ENCODE measurements at regions not wholly inside any gene's neighbourhood (a gene's known extent, or its start where the extent isn't known, plus 50 kb on each side); places are given as distances from the start of the nearest gene placed in this dataset.

DNA sequence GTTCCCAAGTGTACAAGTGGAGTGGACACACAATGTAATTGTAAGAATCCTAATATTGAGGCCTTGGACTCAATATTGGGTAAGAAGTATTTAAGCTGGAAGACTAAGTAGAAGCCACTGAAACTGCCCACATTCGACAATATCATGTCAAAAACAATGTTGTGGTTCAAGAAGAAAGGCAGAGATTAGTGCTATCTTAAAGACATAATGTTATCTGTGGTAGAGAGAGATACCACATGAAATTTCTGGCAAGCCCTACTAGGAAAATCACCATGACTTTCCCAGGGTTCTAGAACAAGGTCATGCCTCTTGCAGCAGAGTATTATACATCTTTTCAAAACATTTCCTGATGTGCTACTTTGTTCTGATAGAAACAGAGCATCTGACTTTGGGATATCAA lies 192.6 kb downstream of the RAP2B start:
- Histone ChIP-seq H3K36me3 (ENCODE audit: control insufficient read depth, insufficient read depth, low read length) (no peaks in the 10 kb centered on the region), H3K4me3 (ENCODE audit: low read depth, low read length) (no peak overlapping the region), H3K9ac (no peak overlapping the region), H3K27ac (no peak overlapping the region), H3K4me1 (no peaks in the 10 kb centered on the region), H3K79me2 (no peaks in the 10 kb centered on the region), H3K27me3 (ENCODE audit: control insufficient read depth, insufficient read depth, low read length) (no peaks in the 10 kb centered on the region), H2AFZ (no peak overlapping the region), H3K4me2 (ENCODE audit: low read length) (no peak overlapping the region), H3K9me3 (ENCODE audit: control insufficient read depth, low read length) (no peaks in the 10 kb centered on the region)
- no peak for TF ChIP-seq CTCF (IDR thresholded peaks at IDR 0.05)

DNA sequence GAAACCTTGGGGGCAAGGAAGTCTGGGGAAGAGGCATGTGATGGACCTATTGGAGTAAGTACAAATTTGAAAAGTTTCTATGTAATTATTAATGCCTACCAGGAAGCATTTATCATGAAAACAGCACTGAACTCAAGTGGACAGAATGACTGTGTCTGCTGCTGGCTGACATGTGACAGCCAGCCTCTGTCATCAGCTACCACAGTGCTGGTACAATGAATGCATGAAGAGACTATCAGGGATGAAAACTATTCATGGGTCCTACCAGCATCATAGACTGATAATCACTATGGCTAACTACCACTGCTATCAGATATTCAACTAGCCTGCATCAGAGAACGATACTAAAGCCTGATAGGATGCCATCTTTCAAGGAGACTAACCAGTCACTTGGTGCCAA lies 193.5 kb downstream of the RAP2B start:
- no peak overlapping the region for H3K27ac ChIP-seq
- H3K9ac ChIP-seq, result no peak overlapping the region
- no peaks in the 10 kb centered on the region for H3K9me3 ChIP-seq (ENCODE audit: control insufficient read depth, low read length)
- no peak overlapping the region for H3K4me2 ChIP-seq (ENCODE audit: low read length)
- no peak overlapping the region for H2AFZ ChIP-seq
- no peak overlapping the region for H3K4me3 ChIP-seq (ENCODE audit: low read depth, low read length)
- H3K27me3 ChIP-seq (ENCODE audit: control insufficient read depth, insufficient read depth, low read length), result no peaks in the 10 kb centered on the region
- H3K79me2 ChIP-seq, result no peaks in the 10 kb centered on the region
- no peak for TF ChIP-seq CTCF (IDR thresholded peaks at IDR 0.05)
- no peaks in the 10 kb centered on the region for H3K36me3 ChIP-seq (ENCODE audit: control insufficient read depth, insufficient read depth, low read length)
- H3K4me1 ChIP-seq, result no peaks in the 10 kb centered on the region

DNA sequence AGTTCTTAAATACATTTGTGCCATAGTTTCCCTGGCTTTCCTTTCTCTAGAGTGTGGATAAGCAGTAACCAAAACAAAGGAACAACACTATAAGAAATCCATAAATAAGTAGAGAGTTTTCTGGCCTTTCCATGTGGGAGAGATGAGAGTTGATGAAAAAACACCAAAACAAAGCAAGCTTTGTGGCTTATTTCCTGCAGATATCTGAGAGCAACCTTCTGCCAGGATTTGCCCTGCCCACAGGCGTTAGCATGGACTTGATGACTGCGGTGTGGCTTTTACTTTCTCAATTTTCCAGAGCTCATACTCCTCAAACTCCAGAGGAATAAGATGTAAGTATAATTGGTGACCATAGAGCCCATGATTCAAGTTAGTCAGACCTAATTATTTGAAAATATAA lies 194.9 kb downstream of the RAP2B start:
- Histone ChIP-seq H3K27ac (no peak overlapping the region), H2AFZ (no peak overlapping the region), H3K4me3 (ENCODE audit: low read depth, low read length) (no peak overlapping the region), H3K4me1 (no peaks in the 10 kb centered on the region), H3K79me2 (no peaks in the 10 kb centered on the region), H3K9me3 (ENCODE audit: control insufficient read depth, low read length) (no peaks in the 10 kb centered on the region), H3K4me2 (ENCODE audit: low read length) (no peak overlapping the region), H3K27me3 (ENCODE audit: control insufficient read depth, insufficient read depth, low read length) (no peaks in the 10 kb centered on the region), H3K36me3 (ENCODE audit: control insufficient read depth, insufficient read depth, low read length) (no peaks in the 10 kb centered on the region), H3K9ac (no peak overlapping the region)
- no peak for TF ChIP-seq CTCF (IDR thresholded peaks at IDR 0.05)

GRCh38 chr3:153357436-153357835 lies 195.4 kb downstream of the RAP2B start:
- H3K27me3 ChIP-seq (ENCODE audit: control insufficient read depth, insufficient read depth, low read length), result no peaks in the 10 kb centered on the region
- no peak for TF ChIP-seq CTCF (IDR thresholded peaks at IDR 0.05)
- no peaks in the 10 kb centered on the region for H3K9me3 ChIP-seq (ENCODE audit: control insufficient read depth, low read length)
- no peaks in the 10 kb centered on the region for H3K4me1 ChIP-seq
- no peak overlapping the region for H3K4me3 ChIP-seq (ENCODE audit: low read depth, low read length)
- H3K79me2 ChIP-seq, result no peaks in the 10 kb centered on the region
- H2AFZ ChIP-seq, result no peak overlapping the region
- no peak overlapping the region for H3K4me2 ChIP-seq (ENCODE audit: low read length)
- no peak overlapping the region for H3K27ac ChIP-seq
- H3K9ac ChIP-seq, result no peak overlapping the region
- H3K36me3 ChIP-seq (ENCODE audit: control insufficient read depth, insufficient read depth, low read length), result no peaks in the 10 kb centered on the region

- Histone ChIP-seq H3K9me3 (ENCODE audit: control insufficient read depth, low read length) (no peaks in the 10 kb centered on the region), H3K79me2 (no peaks in the 10 kb centered on the region), H3K4me1 (no peaks in the 10 kb centered on the region), H3K27me3 (ENCODE audit: control insufficient read depth, insufficient read depth, low read length) (no peaks in the 10 kb centered on the region), H3K4me2 (ENCODE audit: low read length) (no peak overlapping the region), H3K9ac (no peak overlapping the region), H3K27ac (no peak overlapping the region), H3K36me3 (ENCODE audit: control insufficient read depth, insufficient read depth, low read length) (no peaks in the 10 kb centered on the region), H2AFZ (no peak overlapping the region), H3K4me3 (ENCODE audit: low read depth, low read length) (no peak overlapping the region)
- no peak for TF ChIP-seq CTCF (IDR thresholded peaks at IDR 0.05)
These were observed 207.7 kb downstream of the RAP2B start for GRCh38 chr3:153369561-153370374.

Data from parathyroid adenoma (tissue), 2 donors.